DND-41 (cell line): ENCODE measurements at regions not wholly inside any gene's neighbourhood (a gene's known extent, or its start where the extent isn't known, plus 50 kb on each side); places are given as distances from the start of the nearest gene placed in this dataset.

Experiments used
- ATAC-seq: fragments of 200-7000 bp; cut with Tn5 transposase; 3 replicates; pipeline ENCODE4 v1.9.1; 2021; ENCODE audit warnings: low read depth; ENCODE audit not compliant: insufficient read depth
- DNase-seq: peaks from one replicate; pipeline ENCODE4 v3.0.0-alpha.2; 2020
- H2AFZ ChIP-seq: 2 replicates; pipeline ENCODE4 v1.6.0; 2012; ENCODE audit warnings: low read depth, low read length
- H3K27ac ChIP-seq: 2 replicates; pipeline ENCODE4 v1.5.1; 2012; ENCODE audit warnings: low read length, inconsistent platforms
- H3K27me3 ChIP-seq: fragments of 200-600 bp; sonication (generic); 2 replicates; pipeline ENCODE4 v1.6.0; 2012; ENCODE audit warnings: low read length, mild to moderate bottlenecking, inconsistent platforms; ENCODE audit not compliant: insufficient read depth, poor library complexity
- H3K36me3 ChIP-seq: 2 replicates; pipeline ENCODE4 v1.5.1; 2012; ENCODE audit warnings: low read length, inconsistent platforms; ENCODE audit not compliant: insufficient read depth
- H3K4me1 ChIP-seq: 2 replicates; pipeline ENCODE4 v1.5.1; 2012; ENCODE audit warnings: mild to moderate bottlenecking, low read length; ENCODE audit not compliant: insufficient read depth
- H3K4me2 ChIP-seq: 2 replicates; pipeline ENCODE4 v1.6.0; 2012; ENCODE audit warnings: mild to moderate bottlenecking, moderate library complexity, low read length, inconsistent platforms; ENCODE audit not compliant: insufficient read depth
- H3K4me3 ChIP-seq, 2 experiments: fragments of 200-600 bp in 1 of 2; shearing (Covaris generic) in 1 of 2; 2 replicates each; pipeline ENCODE4 v1.5.1; 2012 to 2016; ENCODE audit warnings: inconsistent platforms in 2 of 2, low read length in 2 of 2, mild to moderate bottlenecking in 2 of 2, low read depth in 1 of 2, moderate library complexity in 1 of 2
- H3K79me2 ChIP-seq: 2 replicates; pipeline ENCODE4 v1.6.0; 2012; ENCODE audit warnings: low read length, inconsistent platforms; ENCODE audit not compliant: insufficient read depth
- H3K9ac ChIP-seq: 2 replicates; pipeline ENCODE4 v1.6.0; 2012; ENCODE audit warnings: low read depth, mild to moderate bottlenecking, inconsistent platforms, low read length, moderate library complexity
- H3K9me3 ChIP-seq: 2 replicates; pipeline ENCODE4 v1.5.1; 2012; ENCODE audit warnings: low read length, moderate library complexity, mild to moderate bottlenecking, inconsistent platforms; ENCODE audit not compliant: insufficient read depth, severe bottlenecking
- H4K20me1 ChIP-seq: 2 replicates; pipeline ENCODE4 v1.6.0; 2012; ENCODE audit warnings: low read length; ENCODE audit not compliant: insufficient read depth
- CTCF ChIP-seq: IDR thresholded peaks from 2 replicates; pipeline ENCODE4 v1.5.1; 2012; ENCODE audit warnings: borderline replicate concordance, low read length, moderate library complexity, mild to moderate bottlenecking; ENCODE audit not compliant: poor library complexity, severe bottlenecking; ENCODE audit errors: extremely low read depth
- EZH2 ChIP-seq: IDR thresholded peaks from 3 replicates; pipeline ENCODE4 v1.6.1; 2012; ENCODE audit warnings: borderline replicate concordance, low read depth, mild to moderate bottlenecking, moderate library complexity, low read length, inconsistent platforms; ENCODE audit not compliant: severe bottlenecking

GRCh38 chr5:143678148-143678905, 133.6 kb upstream of the HMHB1 start:
- H4K20me1 ChIP-seq, result no peaks in the 10 kb centered on the region
- no peak overlapping the region for H3K4me3 ChIP-seq
- DNase-seq, result no peak
- no peak overlapping the region for H3K27ac ChIP-seq
- TF ChIP-seq CTCF (no peak), EZH2 (no peak)
- ATAC-seq, result no peak
- no peak overlapping the region for H3K4me2 ChIP-seq
- no peak overlapping the region for H2AFZ ChIP-seq
- no peaks in the 10 kb centered on the region for H3K27me3 ChIP-seq
- H3K36me3 ChIP-seq, result no peaks in the 10 kb centered on the region
- H3K79me2 ChIP-seq, result no peaks in the 10 kb centered on the region
- H3K4me1 ChIP-seq, result no peaks in the 10 kb centered on the region
- H3K9ac ChIP-seq, result no peak overlapping the region
- H3K9me3 ChIP-seq, result no peaks in the 10 kb centered on the region

GRCh38 chr5:143677403-143677802, 134.6 kb upstream of the HMHB1 start:
- Histone ChIP-seq H3K36me3 (no peaks in the 10 kb centered on the region), H3K4me3 (no peak overlapping the region), H3K9ac (no peak overlapping the region), H4K20me1 (no peaks in the 10 kb centered on the region), H3K79me2 (no peaks in the 10 kb centered on the region), H3K27me3 (no peaks in the 10 kb centered on the region), H3K9me3 (no peaks in the 10 kb centered on the region), H3K4me2 (no peak overlapping the region), H2AFZ (no peak overlapping the region), H3K27ac (no peak overlapping the region), H3K4me1 (no peaks in the 10 kb centered on the region)
- DNase-seq (no peak), ATAC-seq (no peak)
- no peak for TF ChIP-seq EZH2
- TF ChIP-seq CTCF, result no peak

DNA sequence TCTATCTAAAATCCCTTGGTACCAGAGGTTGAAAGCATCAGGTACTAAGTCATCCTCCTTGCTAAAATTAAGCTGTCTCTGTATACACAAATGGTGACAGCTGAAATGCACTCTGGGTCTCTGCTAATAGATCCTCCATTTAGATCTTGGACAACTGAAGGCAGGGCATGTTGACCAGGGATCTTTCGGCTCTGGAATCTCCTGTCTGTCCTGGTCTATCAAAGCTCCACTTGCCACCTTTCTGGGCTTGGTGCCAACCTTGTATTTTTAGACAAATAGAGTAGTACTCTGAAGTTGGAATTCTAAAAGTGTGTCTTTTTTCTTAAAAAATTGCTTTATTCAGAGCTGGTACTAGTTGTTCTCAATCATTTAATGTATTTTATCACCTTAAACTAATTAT, 135.2 kb upstream of the HMHB1 start:
- H3K4me1 ChIP-seq, result no peaks in the 10 kb centered on the region
- no peak for TF ChIP-seq CTCF
- TF ChIP-seq EZH2, result no peak
- no peak for ATAC-seq
- H3K4me2 ChIP-seq, result no peak overlapping the region
- H3K27ac ChIP-seq, result no peak overlapping the region
- H3K4me3 ChIP-seq, result no peak overlapping the region
- no peaks in the 10 kb centered on the region for H3K36me3 ChIP-seq
- H4K20me1 ChIP-seq, result no peaks in the 10 kb centered on the region
- no peaks in the 10 kb centered on the region for H3K27me3 ChIP-seq
- DNase-seq, result no peak
- H3K9me3 ChIP-seq, result no peaks in the 10 kb centered on the region
- H3K9ac ChIP-seq, result no peak overlapping the region
- H2AFZ ChIP-seq, result no peak overlapping the region
- no peaks in the 10 kb centered on the region for H3K79me2 ChIP-seq
